RPMI7951 (cell line): ENCODE measurements at regions not wholly inside any gene's neighbourhood (a gene's known extent, or its start where the extent isn't known, plus 50 kb on each side); places are given as distances from the start of the nearest gene placed in this dataset.
"Not testable (repeated sequence)": the region's sequence is repeated elsewhere in the genome, so short reads cannot be mapped to it uniquely, and the experiment has no call there.

Experiments
- DNase-seq: peaks from one replicate; pipeline ENCODE4 v3.0.0-alpha.2; 2012; ENCODE audit warnings: low read depth

DNA sequence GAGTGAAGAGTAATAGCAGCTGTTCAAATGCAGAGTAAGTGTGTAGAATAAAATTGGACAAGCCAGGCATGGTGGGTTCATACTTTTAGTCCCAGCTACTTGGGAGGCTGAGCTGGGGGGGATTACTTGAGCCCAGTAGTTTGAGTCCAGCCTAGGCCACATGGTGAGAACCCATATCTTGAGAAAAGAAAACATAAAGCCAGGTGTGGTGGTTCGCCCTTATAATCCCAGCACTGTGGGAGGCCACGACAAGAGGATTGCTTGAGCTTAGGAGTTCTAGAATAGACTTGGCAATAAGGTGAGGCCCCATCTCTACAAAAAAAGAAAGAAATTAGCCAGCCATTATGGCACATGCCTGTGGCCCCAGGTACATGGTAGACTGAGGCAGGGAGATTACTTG is 1241.1 kb downstream of the UQCRFS1 start:
- no peak for DNase-seq

DNA sequence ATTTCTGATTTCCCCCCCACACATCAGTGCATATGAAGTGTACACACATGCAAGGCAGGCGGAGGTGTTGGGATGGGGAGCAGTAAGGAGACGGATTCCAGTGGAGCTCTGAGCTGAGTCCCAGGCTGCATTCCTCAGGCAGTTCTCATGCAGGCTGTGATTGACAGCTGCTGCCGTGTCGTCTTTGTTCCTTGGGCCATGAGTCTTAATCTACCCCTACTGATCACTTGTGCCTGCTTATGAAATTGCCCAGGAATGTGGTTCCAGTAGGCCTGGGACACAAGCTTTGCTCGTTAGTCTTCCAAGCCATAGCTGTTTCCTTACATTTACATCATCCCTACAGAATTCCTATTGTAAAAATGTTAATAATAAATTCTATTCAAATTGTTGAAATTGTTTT is 1241.9 kb downstream of the UQCRFS1 start:
- DNase-seq = peak; percentile 11

DNA sequence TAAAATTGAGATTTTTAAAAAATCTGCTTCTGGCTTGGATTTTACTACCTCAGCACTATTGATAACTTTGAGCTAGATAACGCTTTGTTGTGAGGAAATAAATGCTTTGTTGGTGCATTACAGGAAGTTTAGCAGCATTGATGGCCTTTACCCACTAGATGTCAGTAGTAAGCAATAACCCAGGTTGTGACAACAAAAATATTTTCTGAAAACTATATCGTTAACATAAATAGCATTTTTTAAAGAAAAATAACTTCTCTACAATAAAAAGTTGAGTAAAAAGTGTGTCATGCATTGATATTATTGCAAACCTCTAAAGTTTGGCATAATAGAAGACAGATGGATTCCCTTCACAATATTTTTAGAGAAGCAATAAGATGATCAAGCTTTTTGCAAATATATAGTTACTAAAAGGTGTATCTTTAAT is 1246.5 kb downstream of the UQCRFS1 start:
- peak; percentile 14 for DNase-seq

DNA sequence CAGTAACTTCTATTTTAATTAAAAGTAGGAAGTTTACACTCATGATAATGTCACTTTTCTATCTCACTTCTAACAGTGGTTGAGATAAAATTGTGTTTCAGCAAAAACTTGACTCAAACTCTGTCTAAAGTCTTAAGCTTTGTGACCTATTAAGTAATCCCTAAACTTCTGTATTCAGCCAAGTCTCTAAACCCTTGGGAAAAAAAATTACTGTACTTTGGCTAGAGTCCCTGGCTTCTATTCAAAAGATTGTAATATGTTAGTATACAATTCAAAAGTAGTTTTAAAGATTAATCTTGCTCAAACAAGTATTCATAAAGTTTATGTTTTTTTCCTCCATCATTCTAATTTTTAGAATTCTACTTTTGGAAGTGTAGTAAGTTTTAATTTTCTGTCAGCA is 1248.8 kb downstream of the UQCRFS1 start:
- DNase-seq = no peak

DNA sequence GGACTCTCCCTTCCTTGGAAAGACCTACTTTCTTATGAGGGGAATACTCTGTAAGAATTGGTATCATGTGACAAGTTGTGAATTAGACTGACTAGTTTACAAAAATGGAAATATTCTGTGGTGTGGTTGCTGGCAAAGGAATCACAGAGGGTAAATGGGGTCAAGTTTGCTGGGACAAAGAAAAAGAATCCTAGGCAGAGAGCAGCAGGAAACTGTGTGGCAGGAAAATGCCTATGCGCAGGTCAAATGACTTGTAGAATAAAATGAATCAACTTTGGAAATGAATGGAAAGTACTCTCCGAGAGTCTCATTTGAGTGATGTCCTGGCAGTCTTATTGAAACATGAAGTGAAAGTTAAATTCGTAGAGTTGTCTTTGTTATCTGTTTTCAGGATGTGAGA is 1250.7 kb downstream of the UQCRFS1 start:
- peak; percentile 19 for DNase-seq

DNA sequence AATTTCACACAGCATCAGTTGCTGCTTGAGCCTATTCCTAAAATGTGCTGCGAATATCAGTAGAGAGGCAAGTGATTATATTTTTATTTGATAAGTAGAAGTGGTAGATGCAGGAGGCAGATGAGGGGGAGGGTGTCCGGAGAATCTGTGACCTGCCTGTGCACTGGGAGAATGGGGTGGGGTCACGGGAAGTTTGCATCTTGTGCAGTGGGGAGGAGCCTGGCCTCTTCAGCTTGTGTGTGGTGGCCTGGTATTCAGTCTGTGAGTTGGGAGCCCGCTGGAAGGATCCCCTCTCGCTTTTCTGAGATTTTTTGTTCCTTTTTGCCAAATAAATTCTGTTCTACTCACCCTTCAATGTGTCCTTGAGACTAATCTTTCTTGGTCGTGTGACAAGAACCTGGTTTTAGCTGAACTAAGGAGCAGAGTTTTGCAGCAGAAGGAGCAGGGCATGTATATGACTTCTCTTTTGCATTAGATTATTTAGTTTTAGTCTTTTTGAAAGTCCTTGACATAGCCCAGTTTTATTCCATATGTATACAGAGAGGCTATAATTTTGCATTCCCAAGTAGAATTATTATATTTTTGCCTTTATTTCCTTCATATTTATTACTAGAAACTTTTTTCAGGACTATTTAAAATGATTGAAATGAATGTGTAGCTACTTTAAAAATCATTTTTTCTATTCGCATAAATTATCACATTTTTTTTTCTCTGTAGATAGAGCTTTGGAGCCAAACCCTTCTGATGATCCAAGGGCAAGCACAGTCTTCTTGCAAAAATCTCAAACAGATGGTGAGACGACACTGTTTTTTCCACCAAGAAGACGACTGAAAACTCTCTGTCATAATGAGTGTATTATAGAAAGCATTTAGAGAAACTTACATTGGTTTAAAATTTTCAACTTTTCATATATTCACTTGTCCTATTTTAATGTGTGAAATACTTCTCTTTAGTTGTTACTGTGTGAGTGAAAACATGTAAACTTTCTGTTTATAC is 1257.2 kb downstream of the UQCRFS1 start:
- DNase-seq = no peak

DNA sequence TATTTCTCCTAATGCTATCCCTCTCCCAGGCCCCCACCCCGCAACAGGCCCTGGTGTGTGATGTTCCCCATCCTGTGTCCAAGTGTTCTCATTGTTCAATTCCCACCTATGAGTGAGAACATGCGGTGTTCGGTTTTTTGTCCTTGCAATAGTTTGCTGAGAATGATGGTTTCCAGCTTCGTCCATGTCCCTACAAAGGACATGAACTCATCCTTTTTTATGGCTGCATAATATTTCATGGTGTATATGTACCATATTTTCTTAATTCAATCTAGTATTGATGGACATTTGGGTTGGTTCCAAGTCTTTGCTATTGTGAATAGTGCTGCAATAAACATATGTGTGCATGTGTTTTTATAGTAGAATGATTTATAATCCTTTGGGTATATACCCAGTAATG is 1270.3 kb downstream of the UQCRFS1 start:
- DNase-seq = not testable (repeated sequence)

DNA sequence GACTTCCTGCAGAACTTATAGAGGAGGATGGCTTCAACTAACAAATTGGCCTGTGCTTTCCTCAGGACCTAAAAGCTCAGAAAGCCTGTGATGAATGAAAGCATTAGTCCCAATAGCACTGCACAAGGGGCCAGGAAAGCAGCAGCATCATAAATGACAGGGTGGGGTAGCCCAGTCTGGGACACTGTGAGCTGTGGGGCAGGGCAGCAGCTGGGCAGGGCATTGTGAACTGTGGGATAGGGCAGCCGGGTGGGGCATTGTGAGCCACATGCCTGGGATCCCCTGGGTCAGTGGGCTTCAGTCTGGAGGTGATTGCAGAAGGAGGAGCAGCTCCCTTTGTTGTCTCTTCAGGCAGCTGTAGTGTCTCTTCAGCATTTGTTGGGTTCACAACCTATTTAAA is 1276.8 kb downstream of the UQCRFS1 start:
- no peak for DNase-seq

DNA sequence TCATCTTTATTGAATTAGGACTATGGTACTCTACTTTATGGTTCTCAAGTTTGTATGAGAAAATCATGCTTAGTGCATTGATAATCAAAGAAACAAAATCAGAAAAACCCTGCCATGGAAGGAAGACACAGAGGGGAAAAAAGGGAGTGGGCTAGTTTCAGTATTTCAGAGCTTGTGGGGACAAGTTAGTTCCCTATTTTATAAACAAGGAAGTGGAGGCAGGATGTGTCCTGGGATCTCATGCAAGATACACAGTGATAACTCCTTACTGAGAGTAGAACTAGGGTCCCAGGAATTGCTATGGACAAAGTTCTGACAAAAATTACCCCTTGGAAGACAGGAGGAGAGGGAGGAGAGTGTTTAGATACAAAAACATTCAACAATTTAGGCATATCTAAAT is 1277.3 kb downstream of the UQCRFS1 start:
- DNase-seq = no peak

DNA sequence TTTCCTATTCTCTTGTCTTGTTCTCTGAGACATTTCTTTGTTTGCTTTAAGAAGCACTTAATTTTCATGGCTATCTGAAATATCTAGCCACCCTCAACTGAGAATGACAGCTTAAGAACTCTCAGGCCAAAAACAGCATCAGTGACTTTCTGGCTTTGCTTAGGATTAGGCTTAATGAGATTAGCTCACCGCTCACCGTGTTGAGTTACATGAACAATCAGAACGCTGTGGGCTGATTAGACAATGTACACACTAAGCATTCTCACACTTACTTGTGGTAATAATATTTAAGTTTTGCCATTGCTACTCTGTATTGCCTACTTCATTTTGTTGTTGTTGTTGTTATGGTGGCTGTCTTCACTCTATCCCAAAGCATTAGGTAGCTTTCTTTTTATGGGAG is 1283.6 kb downstream of the UQCRFS1 start:
- no peak for DNase-seq

DNA sequence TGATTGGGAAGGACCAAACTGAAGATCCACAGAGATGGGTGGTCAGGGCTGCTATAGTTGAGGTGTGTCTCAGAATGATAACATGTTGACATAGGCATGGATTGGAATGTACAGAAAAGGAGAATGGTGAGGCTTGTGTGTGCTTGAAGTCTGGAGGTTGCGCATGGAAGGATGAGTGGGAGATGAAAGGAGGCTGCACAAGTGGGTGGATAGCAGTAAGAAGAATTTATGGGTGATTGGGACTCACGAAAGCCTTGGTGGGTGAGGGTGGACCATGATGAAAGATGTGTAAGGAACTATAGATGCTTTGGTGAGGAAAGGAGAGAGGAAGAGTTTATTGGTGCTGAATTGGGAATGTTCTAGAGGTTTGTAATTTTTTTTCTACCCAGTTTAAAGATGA is 1287.7 kb downstream of the UQCRFS1 start:
- no peak for DNase-seq

DNA sequence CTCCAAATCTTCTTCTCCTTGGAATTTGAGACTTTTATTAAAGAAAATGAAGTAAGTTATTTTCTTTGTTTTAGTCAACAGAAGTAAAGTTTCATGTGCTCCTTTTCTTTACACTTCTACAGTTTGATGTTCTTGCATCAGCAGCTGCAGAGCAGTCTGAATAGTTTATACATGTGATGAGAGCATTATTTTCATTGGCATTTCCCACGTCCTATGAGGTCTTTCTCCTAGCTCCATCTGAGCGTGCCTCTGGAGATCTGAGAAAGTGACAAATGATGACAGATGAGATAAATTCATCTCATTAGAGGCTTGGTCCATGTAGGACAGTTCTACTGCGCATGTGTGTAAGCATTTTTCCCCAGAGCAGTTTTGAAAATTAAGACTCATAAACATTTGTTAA is 1290.0 kb downstream of the UQCRFS1 start:
- no peak for DNase-seq

DNA sequence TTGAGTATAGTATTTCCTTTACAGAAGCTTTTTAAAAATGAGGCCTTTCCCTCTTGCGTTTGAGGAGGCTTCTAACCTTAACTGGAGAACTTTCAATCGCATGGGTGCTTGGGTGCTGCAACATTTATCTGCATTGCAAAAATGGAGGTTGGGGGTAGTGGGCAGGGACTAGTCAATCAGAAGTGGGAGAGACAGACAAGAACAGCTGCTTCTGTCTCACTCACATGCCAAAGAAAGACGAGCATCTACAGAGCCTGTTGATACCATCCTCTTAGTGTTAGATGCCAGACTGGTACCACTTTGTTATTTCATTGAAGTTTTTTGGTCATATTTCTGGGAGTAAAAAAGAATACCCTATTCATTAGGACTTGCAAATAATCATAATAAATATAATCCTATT is 1292.2 kb downstream of the UQCRFS1 start:
- DNase-seq = no peak

DNA sequence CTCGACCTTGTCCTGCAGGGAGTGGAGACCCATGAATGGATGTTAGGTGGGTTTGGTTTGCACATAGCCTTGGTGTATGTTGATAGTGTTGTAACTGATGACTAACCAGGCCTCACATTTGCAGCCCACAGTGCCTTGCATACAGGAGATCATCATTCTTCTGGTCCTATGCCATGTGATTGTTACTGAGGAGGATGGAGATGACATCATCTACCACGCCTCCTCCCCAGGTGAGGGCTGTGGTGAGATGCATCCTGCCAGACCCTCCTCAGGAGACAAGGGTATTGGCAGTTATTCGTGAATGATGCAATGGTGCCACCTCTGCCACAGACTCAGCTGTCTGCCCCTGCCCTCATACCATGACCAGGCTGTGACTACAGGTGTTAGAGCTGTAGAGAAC is 1294.1 kb downstream of the UQCRFS1 start:
- no peak for DNase-seq

DNA sequence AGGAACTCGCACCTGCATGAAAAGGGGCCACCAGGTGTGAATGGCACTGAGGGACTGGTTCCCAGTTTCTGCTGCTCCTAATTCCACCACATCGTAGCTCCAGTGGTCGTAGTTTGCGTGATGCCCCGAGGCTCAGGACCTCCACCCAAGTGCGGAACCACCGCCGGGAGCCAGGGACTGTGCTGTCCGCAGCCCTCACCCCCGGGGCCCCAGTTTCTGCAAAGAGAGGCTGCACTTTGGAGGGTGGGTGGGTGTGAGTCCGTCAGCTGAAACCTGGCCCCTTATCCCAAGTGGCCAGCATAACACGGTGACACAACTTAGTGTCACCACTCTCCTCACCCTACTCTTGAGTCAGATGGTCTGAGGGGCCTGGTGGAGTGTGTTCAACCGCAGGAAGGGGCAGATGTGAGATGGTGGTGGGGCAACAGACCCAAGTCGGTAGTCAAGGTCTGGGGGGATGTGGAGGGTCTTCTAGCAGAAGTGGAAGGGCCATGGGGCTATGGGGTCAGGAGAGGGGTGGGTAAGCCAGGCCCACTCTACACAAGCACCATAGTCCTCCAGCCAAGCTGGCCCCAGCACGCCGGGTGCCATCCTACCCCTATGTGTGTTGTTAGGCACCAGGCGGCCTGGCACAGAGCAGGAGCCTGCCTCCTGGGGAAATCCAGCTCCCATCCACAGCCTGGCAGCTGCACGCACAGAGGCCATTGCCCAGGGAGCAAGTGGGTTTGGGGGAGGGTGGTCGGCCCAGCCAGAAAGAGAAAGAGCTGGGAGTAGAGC is 1301.6 kb downstream of the UQCRFS1 start:
- DNase-seq = no peak

DNA sequence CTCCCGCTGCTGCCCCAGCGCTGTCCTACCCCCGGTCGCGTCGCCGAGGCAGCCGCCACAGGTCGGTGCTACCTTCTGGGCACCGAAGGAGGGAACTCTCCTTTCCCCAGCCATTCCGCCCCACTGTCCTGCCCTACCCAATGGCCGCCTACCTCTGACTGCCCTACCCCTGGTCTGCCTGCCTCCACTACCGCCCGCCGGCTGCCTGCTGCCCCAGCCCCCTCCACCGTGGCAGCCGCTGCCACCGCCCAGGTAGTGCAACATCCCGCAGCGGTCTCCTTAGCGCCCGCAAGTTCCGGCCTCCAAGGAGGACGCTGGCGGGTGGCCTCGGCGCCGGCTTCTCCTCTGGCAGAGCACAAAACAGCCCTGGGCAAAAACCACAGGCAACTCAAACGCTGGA is 1303.1 kb downstream of the UQCRFS1 start:
- no peak for DNase-seq

DNA sequence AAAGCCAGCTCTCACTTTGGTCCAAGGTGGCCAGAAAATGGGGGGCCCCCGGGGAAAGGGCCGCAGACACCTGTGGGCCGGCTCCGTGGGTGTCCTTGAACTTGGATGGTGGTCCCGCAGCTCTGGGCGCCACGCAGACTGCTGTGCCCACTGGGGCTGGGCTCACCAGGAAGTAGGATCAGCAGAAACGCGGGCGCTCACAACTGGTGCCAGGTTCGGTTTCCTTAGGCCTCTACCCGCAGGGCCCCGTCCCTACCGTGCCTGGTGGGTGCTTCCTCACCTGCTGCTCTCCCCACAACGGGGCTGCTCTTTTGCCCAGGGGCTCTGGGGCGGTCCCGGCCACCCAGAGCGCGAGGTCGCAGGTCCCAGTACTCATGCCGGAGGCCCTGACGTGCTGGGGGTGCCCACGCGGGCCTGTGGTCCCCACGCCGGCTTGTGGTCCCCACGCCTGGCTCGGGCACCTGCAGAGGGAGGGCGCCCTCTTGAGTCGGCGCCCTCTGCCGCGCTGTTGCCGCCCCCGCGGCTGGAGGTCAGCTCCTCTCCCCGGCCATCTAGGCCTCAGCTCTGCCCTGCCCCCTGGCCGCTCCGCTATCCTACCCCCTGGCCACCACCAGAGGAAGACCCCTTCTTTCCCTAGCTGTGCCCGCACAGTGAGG is 1303.6 kb downstream of the UQCRFS1 start:
- no peak for DNase-seq

DNA sequence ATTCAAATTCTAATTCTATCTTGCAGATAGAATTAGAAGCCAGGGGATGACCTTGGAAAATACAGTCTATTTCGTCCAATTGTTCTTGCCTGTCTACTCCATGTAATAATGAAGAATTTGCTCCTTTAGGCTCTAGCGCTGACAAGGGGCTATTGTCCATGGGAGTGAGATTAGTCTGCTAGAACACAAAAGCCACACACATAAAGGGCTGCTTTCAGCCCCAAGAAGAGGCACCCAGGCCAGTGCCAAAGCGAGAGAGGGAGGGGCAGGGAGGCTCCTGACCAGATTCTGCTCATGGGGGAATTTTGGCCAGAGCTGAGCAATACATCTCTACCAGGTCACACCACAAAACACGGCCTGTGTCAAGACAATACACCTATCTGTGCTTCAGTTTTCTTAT is 1306.9 kb downstream of the UQCRFS1 start:
- no peak for DNase-seq

DNA sequence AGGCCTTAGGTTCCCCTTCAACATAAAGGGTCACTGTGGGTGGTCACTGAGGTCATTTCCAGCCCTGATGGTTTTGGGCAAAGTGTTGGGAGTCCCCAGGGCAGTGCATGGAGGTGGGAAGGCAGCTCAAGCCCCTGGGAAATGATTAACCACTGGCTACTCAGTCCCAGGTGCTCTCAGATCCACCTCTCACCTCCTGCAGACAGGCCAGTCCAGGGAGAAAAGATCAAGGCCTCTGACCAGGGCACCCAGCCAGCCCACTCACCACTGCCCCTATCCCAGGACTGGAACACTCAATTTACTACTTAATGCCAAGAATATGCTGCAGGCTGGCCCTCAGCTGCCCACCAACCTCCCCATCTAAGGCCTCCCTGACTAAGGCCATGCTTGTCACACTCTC is 1307.9 kb downstream of the UQCRFS1 start:
- DNase-seq = no peak

DNA sequence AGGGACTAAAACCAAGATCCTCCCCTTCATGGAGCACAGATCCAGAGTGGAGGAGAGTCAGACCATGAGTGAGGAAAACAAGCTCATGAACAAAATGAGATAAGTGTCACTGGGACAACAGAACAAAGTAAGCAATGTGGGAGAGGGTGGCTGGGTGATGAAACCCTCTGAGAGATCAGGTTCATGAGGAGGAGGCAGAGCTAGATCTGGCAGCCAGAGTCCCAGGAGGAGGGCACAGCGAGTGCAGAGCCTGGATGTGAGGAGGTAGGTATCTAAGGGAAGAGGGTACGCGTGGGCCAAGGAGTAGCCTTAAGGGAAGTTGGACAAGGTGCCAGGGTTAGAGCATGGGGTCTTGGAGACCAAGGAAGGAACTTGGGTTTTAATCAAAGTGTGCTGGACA is 1311.9 kb downstream of the UQCRFS1 start:
- DNase-seq = no peak

DNA sequence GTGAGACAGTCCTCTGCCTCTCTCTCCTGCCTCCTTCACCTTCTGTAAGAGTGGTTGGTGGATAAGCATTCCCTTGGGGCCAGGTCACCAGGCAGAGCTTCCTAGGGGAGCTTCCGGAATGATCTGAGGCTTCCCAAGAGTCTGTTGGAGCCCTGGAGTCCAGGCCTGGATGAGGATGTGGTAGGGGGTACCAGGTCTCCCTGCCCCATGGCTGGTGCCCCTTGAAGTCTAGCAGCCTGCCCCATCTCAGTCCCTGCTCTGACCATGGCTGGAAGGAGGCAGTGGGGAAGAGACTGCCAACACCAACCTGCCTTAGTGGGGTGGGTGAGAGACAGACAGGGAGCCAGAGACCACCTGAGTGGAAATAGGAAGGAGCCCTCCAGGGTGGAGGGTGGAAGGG is 1316.9 kb downstream of the UQCRFS1 start:
- no peak for DNase-seq
